HG03354 (cell line): ENCODE measurements at regions not wholly inside any gene's neighbourhood (a gene's known extent, or its start where the extent isn't known, plus 50 kb on each side); places are given as distances from the start of the nearest gene placed in this dataset.

Experiments
- ATAC-seq: cut with Tn5 transposase; IDR thresholded peaks from one replicate; pipeline ENCODE4 v1.9.1; 2021; ENCODE audit warnings: mild to moderate bottlenecking; ENCODE audit not compliant: unreplicated experiment, poor library complexity, severe bottlenecking

- no peak for ATAC-seq
Measured at GRCh38 chr1:240682166-240682858, 70.4 kb upstream of the GREM2 start.

- ATAC-seq: no peak
Measured at GRCh38 chr1:240672132-240672811, 60.3 kb upstream of the GREM2 start.

GRCh38 chr1:240667351-240667750, 55.4 kb upstream of the GREM2 start:
- ATAC-seq: no peak

GRCh38 chr1:240666568-240667198, 54.7 kb upstream of the GREM2 start:
- no peak for ATAC-seq

GRCh38 chr1:240663169-240663879, 51.4 kb upstream of the GREM2 start:
- ATAC-seq: no peak
